ENCODE measurements at regions not wholly inside any gene's neighbourhood (a gene's known extent, or its start where the extent isn't known, plus 50 kb on each side); places are given as distances from the start of the nearest gene placed in this dataset.

GRCh38 chr6:145116591-145117178 is 618.6 kb downstream of the EPM2A start:
- no peaks in the 10 kb centered on the region for H3K4me1 Mint-ChIP-seq
- DNase-seq, result no peak
- Histone ChIP-seq H3K56ac (ENCODE audit: insufficient read length, low read depth, low read length) (no peak overlapping the region), H3K79me2 (ENCODE audit: insufficient read depth, low read length) (0 out of 2 replicates have a peak, but pooled peaks cover 2% of the 10 kb centered on the region), H3K23me2 (ENCODE audit: insufficient read length, low read depth, low read length, poor library complexity, severe bottlenecking) (no peaks in the 10 kb centered on the region), H4K8ac (replicated peaks; ENCODE audit: insufficient read length, low read depth, low read length) (no peak overlapping the region), H3K4me1 (ENCODE audit: insufficient read depth, low read length) (no peaks in the 10 kb centered on the region), H2BK20ac (ENCODE audit: low read depth, low read length, poor library complexity, severe bottlenecking) (no peak overlapping the region), H4K91ac (ENCODE audit: insufficient read length, low read depth, low read length) (no peak overlapping the region), H3K27me3 (ENCODE audit: insufficient read depth, low read length) (no peaks in the 10 kb centered on the region), H3K14ac (ENCODE audit: insufficient read depth, low read length) (no peak overlapping the region), H3K9ac (ENCODE audit: extremely low read depth, insufficient read length, low read length) (no peak overlapping the region), H3K27ac (ENCODE audit: insufficient read length, low read depth, low read length) (no peak overlapping the region), H3K18ac (ENCODE audit: insufficient read length, low read depth, low read length) (no peak overlapping the region), H4K5ac (ENCODE audit: insufficient read length, low read depth, low read length) (no peak overlapping the region), H4K20me1 (ENCODE audit: control insufficient read depth, insufficient read depth, insufficient read length) (no peaks in the 10 kb centered on the region), H3K9me3 (ENCODE audit: control insufficient read depth, low read depth, low read length) (no peaks in the 10 kb centered on the region), H2AK5ac (ENCODE audit: insufficient read length, low read length) (no peak overlapping the region), H2BK120ac (ENCODE audit: low read depth, low read length, poor library complexity, severe bottlenecking) (no peak overlapping the region), H3K79me1 (ENCODE audit: insufficient read depth, low read depth, low read length, poor library complexity, severe bottlenecking) (no peaks in the 10 kb centered on the region), H2BK5ac (ENCODE audit: insufficient read length, low read length) (no peak overlapping the region), H3K4ac (ENCODE audit: low read depth, low read length) (no peak overlapping the region), H3T11ph (ENCODE audit: low read length) (no peak overlapping the region), H2BK12ac (ENCODE audit: insufficient read length, low read depth, low read length) (no peak overlapping the region), H2AFZ (ENCODE audit: low read length) (no peak overlapping the region), H3K4me2 (ENCODE audit: insufficient read depth, insufficient read length, low read length) (no peak overlapping the region), H2BK15ac (ENCODE audit: low read depth, low read length) (no peak overlapping the region), H3K23ac (ENCODE audit: insufficient read length, low read depth, low read length) (no peak overlapping the region)
- no peak overlapping the region for H3K27ac Mint-ChIP-seq
- H3K36me3 Mint-ChIP-seq (ENCODE audit: insufficient read depth in 1 of 3, low read depth in 3 of 3), result peaks cover 2 to 8% (median 5%) of the 10 kb centered on the region in 3 experiments; a peak in 3 of 7 replicates
- no CpG with 5 or more reads among the region's 8 CpGs for WGBS (ENCODE audit: extremely low coverage, insufficient read length, low lambda C conversion rate)
- H3K9me3 Mint-ChIP-seq, result peaks cover 0 to 8% of the 10 kb centered on the region in 2 experiments; a peak in 2 of 5 replicates
- no peaks in the 10 kb centered on the region for H3K27me3 Mint-ChIP-seq (ENCODE audit: low read depth)
- TF ChIP-seq CTCF (conservative IDR thresholded peaks at IDR 0.05), result no peak
- H3K4me3 Mint-ChIP-seq, result no peak overlapping the region

Data from H9 (cell line).